Gastrocnemius medialis (tissue), 4 donors: ENCODE measurements at regions not wholly inside any gene's neighbourhood (a gene's known extent, or its start where the extent isn't known, plus 50 kb on each side); places are given as distances from the start of the nearest gene placed in this dataset.

ENCODE experiments used
- POLR2A ChIP-seq, 2 donors: fragments of 450-650 bp; IDR thresholded peaks; one replicate each; pipeline ENCODE4 v1.6.1; 2017; ENCODE audit warnings: antibody characterized with exemption in 2 of 2, mild to moderate bottlenecking in 2 of 2, moderate library complexity in 2 of 2
- TF ChIP-seq, protein P1 (sequence below), 5 experiments: fragments of 450-650 bp in 3 of 5; fragments of 200-600 bp in 2 of 5; sonication (generic) in 2 of 5; IDR thresholded peaks in 4 of 5; conservative IDR thresholded peaks in 1 of 5; 1 replicate in 4 of 5; 2 replicates in 1 of 5; pipeline ENCODE4 v1.5.1; 2016 to 2019; ENCODE audit warnings: antibody characterized with exemption in 5 of 5, mild to moderate bottlenecking in 3 of 5, moderate library complexity in 3 of 5

DNA sequence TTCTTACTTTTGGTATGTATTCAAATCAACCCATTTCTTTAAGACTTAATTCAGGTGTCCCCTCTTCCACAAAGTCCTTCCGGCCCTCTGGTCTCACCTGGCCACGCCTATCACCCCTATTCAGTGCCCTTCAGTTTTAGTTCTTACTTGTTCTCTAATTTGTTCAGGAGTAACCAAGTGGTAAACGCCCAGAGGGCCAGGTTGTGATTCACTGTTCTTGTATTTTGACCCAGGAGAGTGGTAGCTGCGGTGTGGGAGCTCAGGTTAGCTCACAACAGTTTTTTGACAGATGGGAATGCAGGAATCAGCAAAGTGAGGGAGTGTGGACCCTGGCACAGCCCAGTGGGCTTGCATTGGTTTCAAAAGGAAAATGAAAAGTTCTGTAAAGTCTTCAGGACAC, 81.7 kb upstream of the RIPOR2 start:
- TF ChIP-seq, protein P1, sequence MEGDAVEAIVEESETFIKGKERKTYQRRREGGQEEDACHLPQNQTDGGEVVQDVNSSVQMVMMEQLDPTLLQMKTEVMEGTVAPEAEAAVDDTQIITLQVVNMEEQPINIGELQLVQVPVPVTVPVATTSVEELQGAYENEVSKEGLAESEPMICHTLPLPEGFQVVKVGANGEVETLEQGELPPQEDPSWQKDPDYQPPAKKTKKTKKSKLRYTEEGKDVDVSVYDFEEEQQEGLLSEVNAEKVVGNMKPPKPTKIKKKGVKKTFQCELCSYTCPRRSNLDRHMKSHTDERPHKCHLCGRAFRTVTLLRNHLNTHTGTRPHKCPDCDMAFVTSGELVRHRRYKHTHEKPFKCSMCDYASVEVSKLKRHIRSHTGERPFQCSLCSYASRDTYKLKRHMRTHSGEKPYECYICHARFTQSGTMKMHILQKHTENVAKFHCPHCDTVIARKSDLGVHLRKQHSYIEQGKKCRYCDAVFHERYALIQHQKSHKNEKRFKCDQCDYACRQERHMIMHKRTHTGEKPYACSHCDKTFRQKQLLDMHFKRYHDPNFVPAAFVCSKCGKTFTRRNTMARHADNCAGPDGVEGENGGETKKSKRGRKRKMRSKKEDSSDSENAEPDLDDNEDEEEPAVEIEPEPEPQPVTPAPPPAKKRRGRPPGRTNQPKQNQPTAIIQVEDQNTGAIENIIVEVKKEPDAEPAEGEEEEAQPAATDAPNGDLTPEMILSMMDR (IDR thresholded peaks at IDR 0.05 in 4 of 5, conservative IDR thresholded peaks at IDR 0.05 in 1 of 5) = no peak
- TF ChIP-seq POLR2A (IDR thresholded peaks at IDR 0.05) = no peak
